NCI-H82 treated with DMSO at 0.1 percent for 48 hours (cell line): ENCODE measurements at regions not wholly inside any gene's neighbourhood (a gene's known extent, or its start where the extent isn't known, plus 50 kb on each side); places are given as distances from the start of the nearest gene placed in this dataset.
"Not testable (repeated sequence)": the region's sequence is repeated elsewhere in the genome, so short reads cannot be mapped to it uniquely, and the experiment has no call there.

Experiments
- DNase-seq: peaks from one replicate; lab custom pipeline; 2025; ENCODE audit not compliant: unreplicated experiment; lab: John Stamatoyannopoulos, UW

GRCh38 chr1:14334336-14335176, 263.9 kb upstream of the KAZN start:
- no peak for DNase-seq

DNA sequence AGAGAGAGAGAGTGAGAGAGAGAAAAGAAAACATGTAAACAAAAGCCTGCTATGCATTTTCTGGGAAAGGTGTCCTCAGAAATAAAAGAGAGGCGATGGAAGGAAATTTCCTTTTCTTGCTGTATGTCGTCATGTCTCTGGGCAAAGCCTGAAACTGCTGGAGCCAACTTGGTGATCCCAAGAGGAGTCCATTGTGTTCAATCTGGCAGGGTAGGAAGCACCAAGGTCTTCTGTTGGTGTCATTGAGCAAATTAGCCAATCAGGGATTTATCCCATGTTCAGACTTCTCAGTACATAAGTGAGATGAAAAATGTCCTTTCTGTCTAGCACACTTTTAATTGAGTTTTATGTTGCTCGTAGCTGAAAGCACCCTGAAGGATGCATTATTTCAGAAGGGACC, 260.0 kb upstream of the KAZN start:
- DNase-seq, result no peak

DNA sequence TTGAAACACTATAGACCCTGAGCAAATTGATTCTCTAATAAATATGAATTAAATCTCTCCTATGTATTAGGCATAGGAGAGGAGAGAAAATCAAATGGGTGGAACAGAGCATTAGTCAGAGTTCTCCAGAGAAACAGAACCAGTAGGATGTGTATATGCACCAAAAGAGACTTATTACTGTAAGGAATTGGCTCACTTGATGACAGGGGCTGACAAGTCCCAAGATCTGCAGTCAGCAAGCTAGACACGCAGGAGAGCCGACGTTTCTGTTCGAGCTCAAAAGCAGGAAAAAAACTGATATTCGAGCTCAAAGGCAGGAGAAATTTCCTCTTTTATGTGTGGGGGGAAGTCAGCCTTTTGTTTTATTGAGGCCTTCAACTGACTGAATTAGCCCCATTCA, 259.2 kb upstream of the KAZN start:
- no peak for DNase-seq

DNA sequence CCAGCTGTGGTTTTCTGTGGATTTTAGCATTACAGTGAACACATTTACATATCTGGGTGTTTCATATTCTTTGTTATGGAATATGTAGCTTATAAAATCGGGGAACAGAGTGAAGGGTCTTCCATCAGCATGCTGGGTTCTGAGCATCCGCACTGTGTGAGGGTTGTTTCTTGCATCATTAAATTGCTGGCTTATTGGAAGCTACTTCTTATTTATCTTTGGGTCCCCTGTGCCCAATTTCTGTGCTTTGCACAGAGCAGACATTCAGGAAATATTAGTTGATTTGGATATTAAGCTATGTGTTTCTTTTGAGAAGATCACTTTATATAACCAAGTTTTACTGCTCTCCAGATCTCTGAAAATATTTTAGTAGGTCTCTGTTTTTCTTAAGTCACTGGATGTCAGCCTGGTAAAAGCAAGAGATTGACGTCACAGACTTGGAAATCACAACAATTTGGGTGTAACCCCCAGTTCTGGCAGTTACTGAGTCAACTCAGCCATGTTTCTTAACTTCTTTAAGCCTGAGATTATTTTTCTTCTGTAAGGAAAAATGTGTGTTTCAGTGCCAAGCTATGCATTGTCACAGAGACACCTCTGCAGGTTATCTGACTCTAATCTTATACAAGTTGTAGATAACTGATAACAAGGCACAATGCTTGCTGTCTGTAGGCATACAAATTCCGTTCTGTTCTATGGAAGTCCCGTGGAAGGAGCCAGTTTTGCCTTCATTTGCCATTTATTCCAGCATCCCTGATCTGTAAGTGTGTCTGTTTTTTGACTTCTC, 258.3 kb upstream of the KAZN start:
- no peak for DNase-seq

DNA sequence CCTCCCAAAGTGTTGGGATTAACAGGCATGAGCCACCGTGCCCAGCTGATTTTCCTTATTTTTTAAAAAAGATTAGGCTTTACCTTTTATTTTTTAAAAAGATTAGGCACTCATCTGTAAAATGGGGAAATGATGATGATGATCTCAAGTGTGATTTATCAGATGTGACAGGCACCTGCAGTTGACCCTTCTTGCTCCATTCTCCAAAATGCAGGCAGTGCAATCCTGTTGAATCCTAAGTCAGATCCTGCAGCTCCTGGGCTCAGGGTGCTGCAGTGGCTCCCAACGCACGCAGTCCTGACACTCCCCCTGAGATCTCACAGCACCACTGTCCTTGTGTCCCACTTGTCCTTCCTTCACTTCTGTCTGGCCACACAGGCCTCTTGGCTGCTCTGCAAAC, 257.3 kb upstream of the KAZN start:
- no peak for DNase-seq

- no peak for DNase-seq
Observed at GRCh38 chr1:14345946-14346550, 252.4 kb upstream of the KAZN start.

DNA sequence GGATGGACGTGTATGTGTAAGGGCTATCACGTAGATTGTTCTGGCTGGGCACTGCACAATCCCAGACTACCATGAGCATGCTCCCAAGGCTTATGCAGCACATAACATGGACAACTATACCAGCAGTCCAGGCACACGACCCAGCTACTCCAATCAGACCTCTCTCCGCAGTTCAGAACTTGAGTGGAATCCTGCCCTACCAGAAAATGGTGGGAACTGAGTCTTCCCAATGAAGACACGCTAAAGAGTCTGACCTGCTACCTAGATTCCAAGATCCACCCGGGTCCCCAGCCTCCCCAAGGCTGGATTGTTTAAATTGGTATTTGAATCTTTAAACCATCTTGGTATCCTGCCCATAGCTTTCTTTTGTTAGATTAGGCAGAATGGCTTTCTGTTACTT, 251.3 kb upstream of the KAZN start:
- DNase-seq, result no peak

GRCh38 chr1:14347776-14348175, 250.7 kb upstream of the KAZN start:
- DNase-seq, result no peak

DNA sequence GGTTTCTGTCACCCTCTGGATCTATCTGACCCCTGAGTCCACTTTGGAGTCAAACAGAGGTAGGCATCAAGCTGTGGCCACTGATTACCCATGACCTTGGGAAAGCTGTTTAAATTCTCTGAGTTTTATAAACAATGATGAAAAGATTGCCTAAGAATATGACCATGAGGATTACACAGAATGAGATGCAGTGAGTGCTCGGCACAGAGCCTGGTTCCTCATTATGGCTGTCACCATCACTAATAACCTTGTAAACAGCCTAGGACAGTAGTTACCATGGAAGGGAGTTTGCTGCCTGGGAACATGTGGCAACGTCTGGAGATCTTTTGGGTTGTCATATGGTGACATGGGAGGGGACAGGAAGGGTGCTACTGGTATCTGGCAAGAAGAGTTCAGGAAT, 248.3 kb upstream of the KAZN start:
- DNase-seq, result no peak

GRCh38 chr1:14352897-14353296, 245.6 kb upstream of the KAZN start:
- no peak for DNase-seq

GRCh38 chr1:14361005-14361404, 237.5 kb upstream of the KAZN start:
- not testable (repeated sequence) for DNase-seq

- DNase-seq, result no peak
Observed at GRCh38 chr1:14362331-14362730, 236.2 kb upstream of the KAZN start.

DNA sequence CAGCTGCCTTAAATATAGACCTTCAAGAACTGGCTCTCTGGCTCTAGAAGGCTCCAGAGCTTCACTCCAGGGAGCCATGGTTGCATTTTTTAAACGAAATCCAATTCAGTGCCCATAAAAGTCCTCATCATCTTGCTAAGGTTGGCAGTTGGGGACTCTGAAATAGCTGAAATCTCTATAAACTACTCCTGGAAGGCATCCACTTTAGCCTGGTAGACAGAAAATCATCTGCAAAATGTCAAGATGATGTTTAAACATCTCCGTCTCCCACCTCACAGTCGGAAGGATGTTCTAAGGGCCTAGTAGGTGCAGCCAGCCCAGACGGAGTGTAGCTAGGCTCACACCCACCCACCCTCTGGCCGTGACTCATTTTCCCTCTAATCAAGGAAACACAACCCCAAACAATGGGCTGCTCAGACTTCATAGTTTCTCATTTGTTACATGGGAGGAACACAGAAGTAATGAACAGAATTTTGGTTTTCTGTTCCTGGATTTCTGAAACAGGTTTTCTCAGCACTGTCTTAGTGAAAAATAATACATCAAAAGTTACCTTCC, 235.4 kb upstream of the KAZN start:
- DNase-seq, result no peak

- DNase-seq, result no peak
Observed at GRCh38 chr1:14363707-14364413, 234.6 kb upstream of the KAZN start.

- DNase-seq, result peak; percentile 2
Observed at GRCh38 chr1:14365301-14365988, 233.0 kb upstream of the KAZN start.

DNA sequence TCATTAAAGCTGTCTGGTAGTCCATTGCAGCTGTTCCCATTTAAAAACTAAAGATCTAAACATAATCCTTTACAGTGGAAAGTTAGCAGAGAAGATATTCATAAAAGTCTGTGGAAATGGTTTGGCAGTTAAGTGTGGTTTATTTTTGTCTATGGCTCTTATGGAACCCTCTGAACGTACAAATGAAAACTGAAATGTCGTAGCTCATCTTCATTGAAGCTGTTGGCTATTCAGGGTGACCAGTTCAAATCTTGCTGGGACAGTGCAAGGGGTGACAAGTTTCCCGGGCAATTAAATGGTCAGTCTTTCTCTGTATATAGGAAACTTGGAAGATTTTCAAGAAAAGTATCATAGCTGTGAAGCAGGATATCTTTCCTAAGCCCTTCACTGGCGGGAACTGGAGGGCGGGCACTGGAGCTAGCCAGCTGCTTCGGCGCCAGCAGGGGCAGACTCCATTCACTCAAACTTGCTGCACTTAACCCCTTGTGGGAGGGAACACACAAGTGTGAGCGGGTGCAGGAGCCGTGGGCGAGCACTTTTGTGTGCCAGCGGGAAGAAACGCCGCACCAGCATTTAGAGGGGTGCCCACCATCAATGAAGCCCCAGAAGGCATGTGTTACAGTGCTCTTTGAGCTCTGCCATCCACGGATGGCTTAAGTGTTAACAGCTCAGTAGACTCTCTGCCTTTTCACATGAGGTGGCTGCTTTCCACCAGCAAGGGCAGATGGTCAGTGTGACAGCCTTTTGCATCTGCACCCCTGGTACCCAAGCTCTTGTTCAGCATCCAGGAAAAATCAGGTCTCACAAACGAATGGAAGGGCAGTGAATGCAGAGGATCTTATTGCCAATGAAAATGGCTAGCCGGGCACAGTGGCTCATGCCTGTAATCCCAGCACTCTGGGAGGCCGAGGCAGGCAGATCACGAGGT, 232.1 kb upstream of the KAZN start:
- DNase-seq, result peak; percentile 18

GRCh38 chr1:14367451-14367850, 231.0 kb upstream of the KAZN start:
- DNase-seq, result no peak

DNA sequence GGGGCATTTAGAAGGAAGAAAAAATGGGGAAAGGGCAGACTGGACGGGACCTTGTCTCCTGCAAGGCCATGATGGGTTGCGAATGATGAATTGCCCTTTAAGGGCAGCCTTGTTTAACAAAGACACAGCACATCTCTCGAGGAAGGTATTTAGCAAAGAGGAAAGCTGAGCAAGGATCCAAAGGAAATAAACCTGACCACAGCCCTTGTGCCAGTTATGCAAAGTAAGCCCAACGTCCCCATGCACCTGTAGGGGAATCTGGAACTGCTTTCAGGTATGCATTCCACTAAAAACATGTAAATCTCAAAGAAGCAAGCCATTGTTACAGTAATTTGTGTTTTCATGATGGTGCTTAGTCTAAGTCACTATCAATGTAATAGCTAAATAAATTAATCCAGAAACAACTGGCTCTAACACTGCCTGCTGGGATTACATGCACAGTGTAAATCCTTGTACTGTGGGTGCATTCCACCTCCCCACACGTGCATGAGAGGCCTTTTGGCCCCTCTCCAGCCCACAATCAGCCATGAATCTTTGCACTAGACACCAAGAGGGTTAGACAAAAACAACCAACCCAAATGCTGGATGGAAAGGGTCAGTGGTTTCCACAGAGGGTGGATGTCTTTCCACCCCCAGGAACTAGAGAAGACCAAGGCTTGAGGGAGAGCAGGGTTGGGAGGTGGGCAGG, 228.8 kb upstream of the KAZN start:
- DNase-seq, result no peak
